ENCODE measurements at regions not wholly inside any gene's neighbourhood (a gene's known extent, or its start where the extent isn't known, plus 50 kb on each side); places are given as distances from the start of the nearest gene placed in this dataset.

DNA sequence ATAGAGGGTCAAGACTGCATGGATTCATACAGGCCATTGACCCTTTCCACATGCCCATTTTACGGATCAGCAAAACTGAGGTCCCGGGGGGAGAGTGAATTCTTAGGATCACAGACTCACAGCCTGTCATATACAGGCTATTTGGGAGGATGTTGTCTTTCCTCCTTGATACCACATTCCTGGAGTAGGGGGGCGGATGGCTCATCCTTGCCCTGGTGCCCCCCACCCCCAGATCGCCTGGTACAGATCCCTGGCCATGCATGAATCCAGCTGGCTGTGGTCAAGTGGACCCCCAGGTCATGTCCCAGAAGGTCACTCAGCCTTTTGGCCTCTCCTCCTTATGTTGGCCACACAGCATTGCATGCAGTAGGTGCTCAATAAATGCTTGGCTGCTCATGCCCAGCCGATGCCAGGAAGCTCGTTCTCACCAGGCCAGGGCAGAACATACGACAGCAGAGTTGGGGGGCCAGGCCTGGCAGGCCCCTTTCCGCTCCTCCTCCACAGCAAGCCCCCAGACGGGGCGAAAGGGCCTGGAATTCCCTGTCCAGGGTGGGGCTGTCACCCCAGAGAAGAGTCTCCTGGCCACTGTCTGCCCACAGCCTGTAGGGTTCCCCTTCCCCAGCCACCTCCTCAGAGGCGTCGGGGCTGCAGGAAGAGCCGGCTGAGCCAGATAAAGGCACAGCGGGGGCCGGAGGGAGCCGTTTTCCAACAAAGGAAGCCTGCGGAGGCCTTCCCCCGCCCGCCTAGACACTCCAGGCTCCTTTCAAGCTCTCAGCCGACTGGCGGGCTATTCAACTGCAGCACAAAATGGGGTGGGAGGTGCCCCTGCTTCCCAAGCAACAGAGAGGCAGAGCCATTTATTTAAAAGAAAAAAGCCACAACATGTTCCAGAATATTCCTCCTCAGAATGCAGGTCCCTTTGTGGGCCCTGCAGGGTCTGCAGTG is 215.7 kb upstream of the CIBAR2 start:
- Histone ChIP-seq H3K79me2 (ENCODE audit: insufficient read depth) (no peaks in the 10 kb centered on the region; the same call in 1 of the 2 replicates), H4K20me1 (ENCODE audit: insufficient read depth) (peaks cover 9% of the 10 kb centered on the region; the same call in 1 of the 2 replicates)

DNA sequence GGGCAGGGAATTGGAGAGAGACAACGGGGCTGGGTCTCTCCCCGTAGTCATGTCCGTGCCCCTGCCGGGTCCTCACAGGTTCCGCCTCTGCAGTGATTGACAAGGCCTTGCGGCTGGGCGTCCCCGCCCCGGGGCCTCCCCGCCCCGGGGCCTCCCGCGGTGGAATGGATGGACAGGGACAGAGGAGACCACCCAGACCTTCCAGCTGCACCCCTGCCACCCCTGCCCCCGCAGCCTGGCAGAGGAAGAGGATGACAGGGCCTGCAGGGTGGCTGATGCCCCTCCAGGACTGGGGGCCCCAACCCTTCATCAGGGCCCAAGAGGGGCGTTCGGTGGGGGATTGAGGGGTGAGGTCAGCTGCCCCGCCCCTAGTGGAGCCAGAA is 216.4 kb upstream of the CIBAR2 start:
- Histone ChIP-seq H4K20me1 (ENCODE audit: insufficient read depth) (peaks cover 9% of the 10 kb centered on the region; the same call in 1 of the 2 replicates), H3K9me2 (no peaks in the 10 kb centered on the region), H3K27me3 (ENCODE audit: insufficient read depth) (no peaks in the 10 kb centered on the region), H3K79me2 (ENCODE audit: insufficient read depth) (no peaks in the 10 kb centered on the region), H3K27ac (ENCODE audit: low read depth in 2 of 2, low read length in 1 of 2) (peak overlapping the region in 1 of 2 experiments; percentile 67; a peak in 2 of 4 replicates), H3K9ac (no peak overlapping the region), H3K36me3 (replicated peaks in 1 of 2; ENCODE audit: control insufficient read depth in 1 of 2, insufficient read depth in 2 of 2, low read length in 1 of 2) (no peaks in the 10 kb centered on the region), H3K4me1 (ENCODE audit: control insufficient read depth in 1 of 2, insufficient read depth in 2 of 2, low read depth in 1 of 2, low read length in 1 of 2) (peaks cover 12 to 23% of the 10 kb centered on the region in 2 experiments; a peak in 2 of 4 replicates), H3K4me2 (no peak overlapping the region), H2AFZ (ENCODE audit: low read depth) (no peak overlapping the region), H3F3A (replicated peaks; ENCODE audit: insufficient read depth) (peaks cover 6% of the 10 kb centered on the region), H3K9me3 (no peaks in the 10 kb centered on the region), H3K4me3 (ENCODE audit: low read depth in 2 of 2, low read length in 1 of 2) (no peak overlapping the region)
- no peak for TF ChIP-seq TEAD4 (IDR thresholded peaks at IDR 0.05; ENCODE audit: borderline replicate concordance, insufficient read depth)
- TF ChIP-seq CHD2 (IDR thresholded peaks at IDR 0.05; ENCODE audit: low read length, partially characterized antibody), result no peak
- TF ChIP-seq, protein P1, sequence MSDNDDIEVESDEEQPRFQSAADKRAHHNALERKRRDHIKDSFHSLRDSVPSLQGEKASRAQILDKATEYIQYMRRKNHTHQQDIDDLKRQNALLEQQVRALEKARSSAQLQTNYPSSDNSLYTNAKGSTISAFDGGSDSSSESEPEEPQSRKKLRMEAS (IDR thresholded peaks at IDR 0.05; ENCODE audit: low read depth), result no peak
- TF ChIP-seq TAF1 (IDR thresholded peaks at IDR 0.05; ENCODE audit: borderline replicate concordance, low read depth, low read length), result no peak
- no peak for TF ChIP-seq NFIC (IDR thresholded peaks at IDR 0.05; ENCODE audit: borderline replicate concordance)
- no peak for TF ChIP-seq EZH2phosphoT487 (IDR thresholded peaks at IDR 0.05; ENCODE audit: borderline replicate concordance, low read depth)
- TF ChIP-seq ELF1 (IDR thresholded peaks at IDR 0.05), result no peak
- no peak for TF ChIP-seq SMC3 (IDR thresholded peaks at IDR 0.05; ENCODE audit: low read depth, low read length)
- no peak for TF ChIP-seq FOXJ3 (CRISPR knock-in tag; IDR thresholded peaks at IDR 0.05)
- TF ChIP-seq YY1 (IDR thresholded peaks at IDR 0.05; ENCODE audit: low read depth), result no peak
- no peak for TF ChIP-seq SIN3A (IDR thresholded peaks at IDR 0.05; ENCODE audit: borderline replicate concordance, low read depth, low read length)
- TF ChIP-seq, protein P2, sequence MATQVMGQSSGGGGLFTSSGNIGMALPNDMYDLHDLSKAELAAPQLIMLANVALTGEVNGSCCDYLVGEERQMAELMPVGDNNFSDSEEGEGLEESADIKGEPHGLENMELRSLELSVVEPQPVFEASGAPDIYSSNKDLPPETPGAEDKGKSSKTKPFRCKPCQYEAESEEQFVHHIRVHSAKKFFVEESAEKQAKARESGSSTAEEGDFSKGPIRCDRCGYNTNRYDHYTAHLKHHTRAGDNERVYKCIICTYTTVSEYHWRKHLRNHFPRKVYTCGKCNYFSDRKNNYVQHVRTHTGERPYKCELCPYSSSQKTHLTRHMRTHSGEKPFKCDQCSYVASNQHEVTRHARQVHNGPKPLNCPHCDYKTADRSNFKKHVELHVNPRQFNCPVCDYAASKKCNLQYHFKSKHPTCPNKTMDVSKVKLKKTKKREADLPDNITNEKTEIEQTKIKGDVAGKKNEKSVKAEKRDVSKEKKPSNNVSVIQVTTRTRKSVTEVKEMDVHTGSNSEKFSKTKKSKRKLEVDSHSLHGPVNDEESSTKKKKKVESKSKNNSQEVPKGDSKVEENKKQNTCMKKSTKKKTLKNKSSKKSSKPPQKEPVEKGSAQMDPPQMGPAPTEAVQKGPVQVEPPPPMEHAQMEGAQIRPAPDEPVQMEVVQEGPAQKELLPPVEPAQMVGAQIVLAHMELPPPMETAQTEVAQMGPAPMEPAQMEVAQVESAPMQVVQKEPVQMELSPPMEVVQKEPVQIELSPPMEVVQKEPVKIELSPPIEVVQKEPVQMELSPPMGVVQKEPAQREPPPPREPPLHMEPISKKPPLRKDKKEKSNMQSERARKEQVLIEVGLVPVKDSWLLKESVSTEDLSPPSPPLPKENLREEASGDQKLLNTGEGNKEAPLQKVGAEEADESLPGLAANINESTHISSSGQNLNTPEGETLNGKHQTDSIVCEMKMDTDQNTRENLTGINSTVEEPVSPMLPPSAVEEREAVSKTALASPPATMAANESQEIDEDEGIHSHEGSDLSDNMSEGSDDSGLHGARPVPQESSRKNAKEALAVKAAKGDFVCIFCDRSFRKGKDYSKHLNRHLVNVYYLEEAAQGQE (IDR thresholded peaks at IDR 0.05; ENCODE audit: low read depth, low read length), result no peak
- WGBS (ENCODE audit: low lambda C conversion rate), result no CpG with 5 or more reads among the region's 17 CpGs
- DNase-seq, result no peak
- CTCF ChIA-PET, result interaction anchor here (0.7 to 1.7 kb wide), 8 partner anchors 9 to 283 kb away, joined by 3 to 7 read pairs (median 3); no protein-coding TSS in a partner anchor
- POLR2A ChIA-PET, result no interaction called here

More for the DNA sequence above, 215.7 kb upstream of the CIBAR2 start:
- Histone ChIP-seq H3K9ac (no peak overlapping the region), H3F3A (replicated peaks; ENCODE audit: insufficient read depth) (peaks cover 6% of the 10 kb centered on the region), H3K4me3 (ENCODE audit: low read depth in 2 of 2, low read length in 1 of 2) (no peak overlapping the region), H3K27ac (ENCODE audit: low read depth in 2 of 2, low read length in 1 of 2) (peak overlapping the region in 1 of 2 experiments; percentile 67; a peak in 2 of 4 replicates), H3K4me1 (ENCODE audit: control insufficient read depth in 1 of 2, insufficient read depth in 2 of 2, low read depth in 1 of 2, low read length in 1 of 2) (peaks cover 12 to 29% of the 10 kb centered on the region in 2 experiments; a peak in 2 of 4 replicates), H3K9me3 (no peaks in the 10 kb centered on the region), H3K4me2 (no peak overlapping the region), H2AFZ (ENCODE audit: low read depth) (no peak overlapping the region), H3K27me3 (ENCODE audit: insufficient read depth) (no peaks in the 10 kb centered on the region), H3K9me2 (no peaks in the 10 kb centered on the region), H3K36me3 (replicated peaks in 1 of 2; ENCODE audit: control insufficient read depth in 1 of 2, insufficient read depth in 2 of 2, low read length in 1 of 2) (no peaks in the 10 kb centered on the region)
- WGBS (ENCODE audit: low lambda C conversion rate), result 83% methylated on average over 6 of the region's 21 CpGs
- ChIA-PET CTCF (interaction anchor here (0.7 to 1.7 kb wide), 7 partner anchors 14 to 283 kb away, joined by 3 to 7 read pairs (median 3); no protein-coding TSS in a partner anchor), POLR2A (no interaction called here)
- DNase-seq, result no peak
- TF ChIP-seq EZH2phosphoT487 (IDR thresholded peaks at IDR 0.05; ENCODE audit: borderline replicate concordance, low read depth), result no peak
- no peak for TF ChIP-seq JUND (IDR thresholded peaks at IDR 0.05)
- no peak for TF ChIP-seq EP300 (IDR thresholded peaks at IDR 0.05; ENCODE audit: borderline replicate concordance in 1 of 2, low read depth in 1 of 2, low read length in 1 of 2)
- TF ChIP-seq POLR2AphosphoS5 (IDR thresholded peaks at IDR 0.05; ENCODE audit: low read depth, low read length), result no peak
- TF ChIP-seq, protein P3, sequence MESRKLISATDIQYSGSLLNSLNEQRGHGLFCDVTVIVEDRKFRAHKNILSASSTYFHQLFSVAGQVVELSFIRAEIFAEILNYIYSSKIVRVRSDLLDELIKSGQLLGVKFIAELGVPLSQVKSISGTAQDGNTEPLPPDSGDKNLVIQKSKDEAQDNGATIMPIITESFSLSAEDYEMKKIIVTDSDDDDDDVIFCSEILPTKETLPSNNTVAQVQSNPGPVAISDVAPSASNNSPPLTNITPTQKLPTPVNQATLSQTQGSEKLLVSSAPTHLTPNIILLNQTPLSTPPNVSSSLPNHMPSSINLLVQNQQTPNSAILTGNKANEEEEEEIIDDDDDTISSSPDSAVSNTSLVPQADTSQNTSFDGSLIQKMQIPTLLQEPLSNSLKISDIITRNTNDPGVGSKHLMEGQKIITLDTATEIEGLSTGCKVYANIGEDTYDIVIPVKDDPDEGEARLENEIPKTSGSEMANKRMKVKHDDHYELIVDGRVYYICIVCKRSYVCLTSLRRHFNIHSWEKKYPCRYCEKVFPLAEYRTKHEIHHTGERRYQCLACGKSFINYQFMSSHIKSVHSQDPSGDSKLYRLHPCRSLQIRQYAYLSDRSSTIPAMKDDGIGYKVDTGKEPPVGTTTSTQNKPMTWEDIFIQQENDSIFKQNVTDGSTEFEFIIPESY (IDR thresholded peaks at IDR 0.05; ENCODE audit: borderline replicate concordance, low read depth), result no peak
